C4-2B (cell line): ENCODE measurements at regions not wholly inside any gene's neighbourhood (a gene's known extent, or its start where the extent isn't known, plus 50 kb on each side); places are given as distances from the start of the nearest gene placed in this dataset.

Experiments
- CTCF ChIP-seq: fragments of 450-650 bp; conservative IDR thresholded peaks from 2 replicates; pipeline ENCODE4 v1.5.1; 2017; ENCODE audit warnings: mild to moderate bottlenecking
- ZFX ChIP-seq: fragments of 450-650 bp; IDR thresholded peaks from 2 replicates; pipeline ENCODE4 v1.6.1; 2017

GRCh38 chr4:104682311-104682710 lies 187.6 kb upstream of the CXXC4 start:
- TF ChIP-seq CTCF: no peak
- TF ChIP-seq ZFX: no peak
